Pons (tissue), 1 donor: ENCODE measurements at regions not wholly inside any gene's neighbourhood (a gene's known extent, or its start where the extent isn't known, plus 50 kb on each side); places are given as distances from the start of the nearest gene placed in this dataset.
"Not testable (repeated sequence)": the region's sequence is repeated elsewhere in the genome, so short reads cannot be mapped to it uniquely, and the experiment has no call there.

ENCODE experiments used
- DNase-seq: peaks from one replicate; pipeline ENCODE4 v3.0.0-alpha.2; 2016; ENCODE audit warnings: low spot score

DNA sequence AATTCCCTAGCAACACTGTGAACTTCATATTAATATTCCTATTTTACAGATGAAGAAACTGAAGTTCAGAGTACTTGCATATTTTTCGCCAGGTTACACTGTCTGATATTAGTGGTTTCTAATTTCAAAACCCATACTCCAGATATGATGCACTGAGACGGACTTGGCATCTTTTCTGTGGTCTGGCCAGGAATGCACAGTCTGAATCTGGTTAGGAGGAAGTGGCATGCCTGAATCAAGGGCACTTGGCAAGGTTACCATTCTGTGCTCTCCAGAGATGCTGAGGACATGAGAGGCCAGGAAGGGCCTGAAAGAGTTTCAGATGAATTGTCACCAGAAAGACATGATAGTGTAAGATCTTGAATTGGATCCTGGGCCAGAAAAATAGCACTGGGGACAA, 150.1 kb downstream of the HAO1 start:
- DNase-seq = no peak

DNA sequence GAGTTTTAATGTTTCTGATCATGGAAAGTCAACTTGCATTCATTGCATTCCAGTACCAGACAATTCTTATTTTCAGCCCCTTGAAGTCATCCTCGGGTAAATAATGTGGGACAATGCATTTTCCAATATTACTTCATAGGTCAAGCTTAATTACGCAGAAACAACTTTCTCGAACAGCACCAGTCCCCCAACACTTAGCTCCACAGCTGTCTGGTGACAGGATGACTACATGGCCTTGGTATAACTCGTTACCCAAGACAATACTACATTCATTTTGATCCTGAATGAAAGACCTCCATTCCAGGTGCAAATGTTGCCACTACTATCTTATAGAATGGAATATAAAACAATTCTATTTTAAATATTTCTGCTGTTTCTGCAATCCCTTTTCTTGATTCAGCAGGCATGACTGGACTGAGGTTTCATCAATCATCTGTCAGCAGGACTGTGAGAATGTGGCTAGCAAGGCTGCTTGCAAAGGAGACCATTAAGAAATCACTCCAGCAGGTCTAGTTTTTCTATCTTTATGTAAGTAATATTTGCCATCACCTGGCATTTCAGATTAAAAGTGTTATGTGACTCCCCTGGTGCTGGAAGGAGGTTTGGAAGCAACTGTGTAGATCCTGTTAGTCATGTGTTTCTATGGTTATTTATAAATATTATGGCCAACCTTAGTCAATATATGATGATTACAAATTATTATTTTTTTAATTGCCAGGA, 147.9 kb downstream of the HAO1 start:
- no peak for DNase-seq

DNA sequence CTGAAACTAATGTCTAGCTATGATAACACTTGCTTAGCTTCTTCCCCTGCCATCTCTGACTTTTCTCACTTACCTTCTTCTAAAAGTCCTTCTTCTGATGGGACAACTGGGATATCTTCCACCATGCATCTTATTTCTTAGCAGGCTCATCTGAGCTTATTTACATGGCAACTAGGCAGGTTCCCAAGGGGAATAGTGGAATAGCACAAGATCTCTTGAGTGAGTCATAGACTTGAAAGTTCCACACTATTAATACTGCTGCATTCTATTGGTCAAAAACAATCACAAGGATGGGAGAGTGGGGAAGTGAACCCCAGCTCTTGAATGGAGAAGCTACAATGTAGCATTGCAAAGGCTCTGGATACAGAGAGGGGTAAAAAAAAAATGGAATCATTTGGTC, 142.1 kb downstream of the HAO1 start:
- no peak for DNase-seq

DNA sequence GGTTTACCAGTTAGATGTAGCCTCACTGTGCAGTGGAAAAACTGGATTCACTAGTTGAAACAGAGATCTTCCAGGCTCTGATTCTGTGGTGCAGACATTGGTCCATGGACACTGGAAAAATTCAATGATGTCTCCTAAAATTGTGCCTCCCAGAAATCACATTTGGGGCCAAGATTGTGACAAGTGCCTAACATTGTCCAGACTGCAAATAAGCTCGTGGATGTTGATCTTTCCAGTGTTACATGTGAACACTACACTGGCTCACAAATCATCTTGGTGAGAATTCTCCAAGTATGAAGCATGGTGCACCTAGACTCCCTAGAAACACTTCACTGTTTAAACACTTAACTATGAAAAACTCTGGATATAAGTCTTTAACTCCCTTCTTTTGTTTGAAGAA, 140.4 kb downstream of the HAO1 start:
- no peak for DNase-seq

DNA sequence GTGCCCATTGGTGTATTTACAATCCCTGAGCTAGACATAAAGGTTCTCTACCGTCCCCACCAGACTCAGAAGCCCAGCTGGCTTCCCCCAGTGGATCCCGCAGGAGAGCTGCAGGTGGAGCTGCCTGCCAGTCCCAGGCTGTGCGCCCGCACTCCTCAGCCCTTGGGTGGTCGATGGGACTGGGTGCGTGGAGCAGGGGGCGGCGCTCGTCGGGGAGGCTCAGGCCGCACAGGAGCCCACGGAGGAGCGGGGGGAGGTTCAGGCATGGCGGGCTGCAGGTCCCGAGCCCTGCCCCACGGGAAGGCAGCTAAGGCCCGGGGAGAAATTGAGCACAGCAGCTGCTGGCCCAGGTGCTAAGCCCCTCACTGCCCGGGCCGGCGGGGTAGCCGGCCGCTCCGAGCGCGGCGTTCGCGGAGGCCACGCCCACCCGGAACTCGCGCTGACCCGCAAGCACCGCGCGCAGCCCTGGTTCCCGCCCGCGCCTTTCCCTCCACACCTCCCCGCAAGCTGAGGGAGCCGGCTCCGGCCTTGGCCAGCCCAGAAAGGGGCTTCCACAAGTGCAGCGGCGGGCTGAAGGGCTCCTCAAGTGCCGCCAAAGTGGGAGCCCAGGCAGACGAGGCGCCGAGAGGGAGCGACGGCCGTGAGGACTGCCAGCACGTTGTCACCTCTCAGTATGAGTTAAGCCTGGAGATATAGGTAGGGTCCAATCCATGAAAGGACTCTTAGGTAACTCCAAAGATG, 136.7 kb downstream of the HAO1 start:
- not testable (repeated sequence) for DNase-seq

DNA sequence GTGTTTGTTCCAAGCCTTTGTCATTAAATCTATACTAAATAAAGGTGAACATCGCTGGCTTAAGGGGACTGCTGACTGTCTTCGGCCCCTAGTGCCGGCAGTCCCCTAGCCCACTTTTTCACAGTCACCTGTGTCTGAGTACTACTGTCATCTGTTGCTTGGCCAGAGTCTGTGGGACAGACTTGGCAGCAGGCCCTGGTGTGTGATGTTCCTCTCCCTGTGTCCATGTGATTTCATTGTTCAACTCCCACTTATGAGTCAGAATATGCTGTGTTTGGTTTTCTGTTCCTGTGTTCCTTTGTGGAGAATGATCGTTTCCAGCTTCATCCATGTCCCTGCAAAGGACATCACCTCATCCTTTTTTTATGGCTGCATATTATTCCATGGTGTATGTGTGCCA, 133.4 kb downstream of the HAO1 start:
- no peak for DNase-seq

DNA sequence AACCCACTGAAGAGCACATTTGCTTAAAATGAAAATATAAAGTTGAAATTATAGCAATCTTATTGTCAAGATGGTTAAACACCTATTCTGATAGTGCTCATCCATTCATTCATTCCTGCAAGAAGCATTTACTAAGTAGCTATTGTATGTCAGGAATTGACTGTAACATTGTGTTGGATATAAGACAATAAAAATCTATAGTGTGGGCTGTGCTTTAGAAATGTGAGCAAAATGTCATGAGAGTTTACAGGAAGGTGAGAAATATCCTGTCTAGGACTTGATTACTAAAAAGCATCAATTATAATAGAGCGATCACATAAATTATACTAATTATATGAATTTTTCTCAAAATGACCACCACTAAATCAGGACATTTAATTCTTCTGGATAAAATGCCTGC, 123.0 kb downstream of the HAO1 start:
- DNase-seq = no peak

DNA sequence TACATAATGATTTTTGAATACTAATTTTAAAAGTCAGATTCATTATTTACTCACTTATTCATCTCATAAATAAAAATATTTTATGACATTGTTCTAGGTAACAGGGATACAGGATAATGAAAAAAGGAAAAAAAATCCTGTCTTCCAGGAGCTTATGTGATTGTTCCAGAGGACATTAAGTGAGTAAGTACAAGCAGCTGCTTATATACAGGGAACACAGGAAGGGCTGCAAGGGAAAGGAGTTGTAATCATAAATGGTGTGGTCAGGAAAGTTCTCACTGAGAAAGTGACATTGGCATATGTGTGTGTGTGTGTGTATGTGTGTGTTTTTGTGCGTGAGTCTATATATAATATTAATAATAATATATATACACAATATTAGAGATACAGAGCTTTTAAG, 121.8 kb downstream of the HAO1 start:
- DNase-seq = no peak

DNA sequence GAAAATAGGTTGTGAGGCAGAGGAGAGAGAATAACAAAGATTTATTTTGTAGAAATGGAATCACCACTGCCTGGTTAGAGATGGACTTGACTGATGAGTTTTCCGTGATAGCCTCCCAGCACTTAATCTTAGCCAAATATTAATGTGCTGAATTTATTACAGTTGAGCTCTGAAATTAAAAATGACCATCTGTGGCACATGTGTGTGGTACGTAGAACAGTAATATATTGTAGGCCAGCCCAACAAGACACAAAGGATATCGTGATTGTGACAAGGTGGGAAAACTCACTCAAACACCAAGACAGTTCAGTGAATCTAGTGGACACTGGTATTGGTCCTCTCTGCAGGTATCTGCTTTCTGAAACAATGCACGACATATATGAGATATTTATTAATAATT, 119.4 kb downstream of the HAO1 start:
- no peak for DNase-seq

DNA sequence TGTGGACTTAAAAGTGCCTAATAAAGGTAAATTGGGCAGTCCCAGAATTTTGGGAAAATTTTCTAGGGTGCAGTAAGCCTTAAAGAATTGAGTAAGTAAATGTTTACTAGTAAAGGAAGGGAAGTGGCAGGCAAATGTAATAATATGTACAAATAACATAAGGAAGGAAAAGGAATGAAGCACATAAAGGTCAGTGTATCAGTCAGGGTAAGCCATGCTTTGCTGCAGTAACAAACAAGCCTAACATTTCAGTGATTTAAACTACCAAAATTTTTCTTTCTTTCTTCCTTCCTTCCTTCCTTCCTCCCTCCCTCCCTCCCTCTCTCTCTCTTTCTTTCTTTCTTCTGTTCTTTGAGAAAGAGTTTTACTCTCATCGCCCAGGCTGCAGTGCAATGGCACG, 117.5 kb downstream of the HAO1 start:
- no peak for DNase-seq

DNA sequence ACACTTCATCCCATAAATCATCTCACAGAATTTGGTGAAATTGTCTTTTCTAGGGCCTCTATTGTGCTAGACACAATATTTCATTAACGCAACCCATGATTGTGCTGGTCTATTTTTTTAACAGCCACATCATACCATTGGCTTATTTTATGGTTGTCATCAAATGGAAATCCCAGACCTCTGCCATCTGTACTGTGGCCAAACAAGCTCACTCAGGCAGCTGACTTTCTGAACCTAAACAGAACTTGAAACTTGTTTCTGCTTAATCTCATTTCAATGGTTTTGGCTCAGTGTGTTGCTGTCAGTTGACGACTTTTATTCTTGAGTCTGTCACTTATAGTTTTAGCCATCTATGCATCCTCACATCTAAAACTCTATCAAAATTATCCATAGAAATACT, 111.8 kb downstream of the HAO1 start:
- no peak for DNase-seq

DNA sequence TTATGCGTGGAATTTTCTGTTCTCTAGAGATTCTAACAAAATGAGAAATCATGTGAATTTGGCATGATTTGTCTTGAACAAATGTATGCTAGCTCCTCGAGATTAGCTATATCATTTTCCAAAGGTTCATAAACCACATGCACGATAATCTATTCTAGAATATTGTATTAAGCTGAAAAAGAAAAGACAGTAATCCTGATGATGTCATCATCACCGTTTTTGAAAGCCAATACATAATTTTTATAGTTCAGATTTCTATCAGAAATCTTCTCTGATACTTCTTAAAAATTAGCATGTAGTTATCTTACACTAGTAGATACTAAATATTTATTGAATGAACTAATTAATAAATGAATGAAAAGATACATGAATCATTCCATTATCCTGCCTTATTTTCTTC, 111.2 kb downstream of the HAO1 start:
- DNase-seq = no peak

DNA sequence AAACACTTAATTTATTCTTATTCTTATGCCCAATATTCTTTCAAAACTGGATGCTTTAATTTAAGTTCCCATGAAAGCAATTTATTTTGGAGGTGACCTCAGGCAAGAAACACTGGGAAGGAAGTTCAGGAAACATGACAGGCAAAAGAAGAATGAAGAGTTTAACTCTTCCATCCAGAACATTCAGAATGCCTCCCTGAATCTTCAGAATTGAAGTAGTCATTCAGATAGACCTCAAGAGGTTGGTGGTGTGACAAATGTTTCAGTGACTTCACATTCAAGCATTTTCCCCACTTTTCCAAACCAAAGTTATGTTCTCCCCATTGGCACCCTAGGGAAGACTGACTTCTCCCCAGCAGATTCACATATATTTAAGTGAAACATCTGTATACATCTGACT, 110.5 kb downstream of the HAO1 start:
- DNase-seq = no peak
